WTC11 (cell line): ENCODE measurements at regions not wholly inside any gene's neighbourhood (a gene's known extent, or its start where the extent isn't known, plus 50 kb on each side); places are given as distances from the start of the nearest gene placed in this dataset.

Source experiments
- CTCF ChIP-seq: fragments of 200-600 bp; IDR thresholded peaks from 2 replicates; pipeline ENCODE4 v1.8.0; 2022; ENCODE audit warnings: antibody characterized with exemption
- SOX15 ChIP-seq: fragments of 250-450 bp; sonication (Bioruptor Pico); IDR thresholded peaks from 2 replicates; pipeline ENCODE4 v1.9.0; 2021; ENCODE audit warnings: mild to moderate bottlenecking

- TF ChIP-seq CTCF (no peak), SOX15 (CRISPR knock-in tag) (no peak)
Observed at GRCh38 chr7:121562259-121562658, 166.2 kb upstream of the FAM3C start.
